WTC11 (cell line): ENCODE measurements at regions not wholly inside any gene's neighbourhood (a gene's known extent, or its start where the extent isn't known, plus 50 kb on each side); places are given as distances from the start of the nearest gene placed in this dataset.

Experiments used
- ATAC-seq: fragments of 200-7000 bp; cut with Tn5 transposase; 2 replicates; pipeline ENCODE4 v1.10.0; 2021; ENCODE audit warnings: mild to moderate bottlenecking, moderate library complexity
- CTCF ChIA-PET: fragments of 300-600 bp; sonication (Branson Sonifier 250); formaldehyde crosslinking; loops from one replicate; lab custom pipeline; 2021; ENCODE audit warnings: antibody characterized with exemption; lab: Charles Lee
- POLR2A ChIA-PET: fragments of 350-600 bp; sonication (Branson Sonifier 250); formaldehyde crosslinking; loops from one replicate; lab custom pipeline; 2021; ENCODE audit warnings: antibody characterized with exemption; lab: Charles Lee
- DNase-seq: peaks from one replicate; pipeline ENCODE4 v3.0.0; 2021; ENCODE audit warnings: low spot score
- H3K27ac Mint-ChIP-seq: 2 replicates; pipeline ENCODE4 v1.8.0; 2021; ENCODE audit warnings: mixed read lengths
- H3K27me3 Mint-ChIP-seq: 2 replicates; pipeline ENCODE4 v1.8.0; 2021; ENCODE audit warnings: low read depth, mild to moderate bottlenecking, moderate library complexity, mixed read lengths
- H3K36me3 Mint-ChIP-seq: 2 replicates; pipeline ENCODE4 v1.8.0; 2021; ENCODE audit warnings: mixed read lengths
- H3K4me1 Mint-ChIP-seq: 2 replicates; pipeline ENCODE4 v1.8.0; 2022; ENCODE audit warnings: mixed read lengths
- H3K4me3 Mint-ChIP-seq: 2 replicates; pipeline ENCODE4 v1.8.0; 2021; ENCODE audit warnings: mild to moderate bottlenecking, moderate library complexity, mixed read lengths
- H3K9me3 Mint-ChIP-seq: 2 replicates; pipeline ENCODE4 v1.8.0; 2021; ENCODE audit warnings: mixed read lengths
- ATF1 ChIP-seq: sonication (generic); formaldehyde crosslinking; IDR thresholded peaks from 2 replicates; pipeline ENCODE4 v1.8.1; 2023; ENCODE audit warnings: mild to moderate bottlenecking, moderate library complexity, missing genetic modification reagents
- ATF3 ChIP-seq: sonication (generic); formaldehyde crosslinking; conservative IDR thresholded peaks from 2 replicates; pipeline ENCODE4 v1.8.1; 2022; ENCODE audit warnings: mild to moderate bottlenecking, missing genetic modification reagents
- CBFB ChIP-seq: sonication (generic); formaldehyde crosslinking; IDR thresholded peaks from 2 replicates; pipeline ENCODE4 v1.8.1; 2022; ENCODE audit warnings: mild to moderate bottlenecking, low read depth, missing genetic modification reagents
- CREM ChIP-seq: sonication (generic); formaldehyde crosslinking; IDR thresholded peaks from 2 replicates; pipeline ENCODE4 v1.8.1; 2022; ENCODE audit warnings: mild to moderate bottlenecking, missing genetic modification reagents, moderate library complexity
- E2F4 ChIP-seq: sonication (generic); formaldehyde crosslinking; IDR thresholded peaks from 2 replicates; pipeline ENCODE4 v1.8.1; 2022; ENCODE audit warnings: low read depth, mild to moderate bottlenecking, moderate library complexity, missing genetic modification reagents, borderline replicate concordance
- IRF2 ChIP-seq: sonication (generic); formaldehyde crosslinking; IDR thresholded peaks from 2 replicates; pipeline ENCODE4 v1.8.0; 2022; ENCODE audit warnings: low read depth, missing genetic modification reagents, borderline replicate concordance
- PRRX2 ChIP-seq: fragments of 250-450 bp; sonication (Bioruptor Pico); IDR thresholded peaks from 2 replicates; pipeline ENCODE4 v1.8.0; 2021; ENCODE audit warnings: mild to moderate bottlenecking
- RORB ChIP-seq: fragments of 250-450 bp; sonication (Bioruptor Pico); IDR thresholded peaks from 2 replicates; pipeline ENCODE4 v1.9.0; 2021; ENCODE audit warnings: mild to moderate bottlenecking
- SMAD3 ChIP-seq: sonication (generic); formaldehyde crosslinking; IDR thresholded peaks from 2 replicates; pipeline ENCODE4 v1.8.0; 2022; ENCODE audit warnings: missing genetic modification reagents, mild to moderate bottlenecking, borderline replicate concordance
- STAT6 ChIP-seq: sonication (generic); formaldehyde crosslinking; conservative IDR thresholded peaks from 2 replicates; pipeline ENCODE4 v1.8.1; 2023; ENCODE audit warnings: mild to moderate bottlenecking, low read depth, missing genetic modification reagents, moderate library complexity
- TCF7 ChIP-seq: sonication (generic); formaldehyde crosslinking; IDR thresholded peaks from 2 replicates; pipeline ENCODE4 v1.8.0; 2022; ENCODE audit warnings: mild to moderate bottlenecking, low read depth, missing genetic modification reagents, moderate library complexity
- ZNF317 ChIP-seq: sonication (generic); formaldehyde crosslinking; IDR thresholded peaks from 2 replicates; pipeline ENCODE4 v1.8.1; 2023; ENCODE audit warnings: low read depth, mild to moderate bottlenecking, moderate library complexity, missing genetic modification reagents, borderline replicate concordance
- TF ChIP-seq, protein P1 (sequence below): fragments of 250-450 bp; sonication (Bioruptor Pico); IDR thresholded peaks from 2 replicates; pipeline ENCODE4 v2.1.2; 2022; ENCODE audit warnings: mild to moderate bottlenecking, moderate library complexity
- TF ChIP-seq, protein P2 (sequence below): fragments of 250-450 bp; sonication (Bioruptor Pico); IDR thresholded peaks from 2 replicates; pipeline ENCODE4 v1.8.0; 2021; ENCODE audit warnings: mild to moderate bottlenecking
- TF ChIP-seq, protein P3 (sequence below): sonication (generic); formaldehyde crosslinking; IDR thresholded peaks from 2 replicates; pipeline ENCODE4 v1.8.1; 2023; ENCODE audit warnings: mild to moderate bottlenecking, missing genetic modification reagents

GRCh38 chr14:34931206-34931605 is 51.6 kb upstream of the SRP54 start:
- Mint-ChIP-seq H3K4me1 (no peaks in the 10 kb centered on the region), H3K27me3 (no peaks in the 10 kb centered on the region), H3K9me3 (no peaks in the 10 kb centered on the region), H3K4me3 (no peak overlapping the region), H3K36me3 (no peaks in the 10 kb centered on the region), H3K27ac (no peak overlapping the region; the same call in 1 of the 2 replicates)
- ChIA-PET CTCF (no interaction called here), POLR2A (no interaction called here)
- no peak for ATAC-seq
- no peak for DNase-seq
- no peak for TF ChIP-seq PRRX2
- no peak for TF ChIP-seq STAT6 (CRISPR knock-in tag)
- TF ChIP-seq IRF2 (CRISPR knock-in tag) = no peak
- no peak for TF ChIP-seq ZNF317 (CRISPR knock-in tag)
- no peak for TF ChIP-seq TCF7 (CRISPR knock-in tag)
- no peak for TF ChIP-seq ATF3 (CRISPR knock-in tag)
- TF ChIP-seq, protein P1, sequence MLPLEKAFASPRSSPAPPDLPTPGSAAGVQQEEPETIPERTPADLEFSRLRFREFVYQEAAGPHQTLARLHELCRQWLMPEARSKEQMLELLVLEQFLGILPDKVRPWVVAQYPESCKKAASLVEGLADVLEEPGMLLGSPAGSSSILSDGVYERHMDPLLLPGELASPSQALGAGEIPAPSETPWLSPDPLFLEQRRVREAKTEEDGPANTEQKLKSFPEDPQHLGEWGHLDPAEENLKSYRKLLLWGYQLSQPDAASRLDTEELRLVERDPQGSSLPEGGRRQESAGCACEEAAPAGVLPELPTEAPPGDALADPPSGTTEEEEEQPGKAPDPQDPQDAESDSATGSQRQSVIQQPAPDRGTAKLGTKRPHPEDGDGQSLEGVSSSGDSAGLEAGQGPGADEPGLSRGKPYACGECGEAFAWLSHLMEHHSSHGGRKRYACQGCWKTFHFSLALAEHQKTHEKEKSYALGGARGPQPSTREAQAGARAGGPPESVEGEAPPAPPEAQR (CRISPR knock-in tag) = no peak
- TF ChIP-seq SMAD3 (CRISPR knock-in tag) = no peak
- TF ChIP-seq, all 79 proteins: peak for 0

DNA sequence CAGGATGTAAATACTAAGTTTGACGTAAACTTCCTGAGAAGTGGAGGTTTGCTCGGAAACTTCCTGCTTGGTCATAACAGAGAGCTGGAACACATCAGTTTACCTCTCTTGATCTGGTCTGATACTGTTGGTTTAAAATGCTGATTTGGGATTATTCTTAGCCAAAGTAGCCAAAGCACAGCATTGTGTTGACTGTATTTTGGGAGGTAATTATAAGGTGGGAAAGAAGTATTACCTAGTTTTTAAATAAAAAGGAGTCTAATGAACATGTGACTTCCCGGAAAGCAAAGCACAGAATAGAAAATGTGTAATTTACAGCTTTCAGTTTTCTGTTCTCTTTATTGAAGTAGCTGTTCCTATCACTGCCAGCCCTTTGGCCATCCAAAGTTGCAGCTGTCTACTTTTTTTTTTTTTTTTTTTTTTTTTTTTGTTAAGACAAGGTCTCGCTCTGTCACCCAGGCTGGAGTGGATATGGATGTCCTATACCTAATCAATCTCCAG is 52.2 kb upstream of the SRP54 start:
- H3K36me3 Mint-ChIP-seq = no peaks in the 10 kb centered on the region
- CTCF ChIA-PET = no interaction called here
- H3K4me1 Mint-ChIP-seq = no peaks in the 10 kb centered on the region
- H3K9me3 Mint-ChIP-seq = no peaks in the 10 kb centered on the region
- no peak overlapping the region for H3K27ac Mint-ChIP-seq
- DNase-seq = no peak
- TF ChIP-seq, protein P2, sequence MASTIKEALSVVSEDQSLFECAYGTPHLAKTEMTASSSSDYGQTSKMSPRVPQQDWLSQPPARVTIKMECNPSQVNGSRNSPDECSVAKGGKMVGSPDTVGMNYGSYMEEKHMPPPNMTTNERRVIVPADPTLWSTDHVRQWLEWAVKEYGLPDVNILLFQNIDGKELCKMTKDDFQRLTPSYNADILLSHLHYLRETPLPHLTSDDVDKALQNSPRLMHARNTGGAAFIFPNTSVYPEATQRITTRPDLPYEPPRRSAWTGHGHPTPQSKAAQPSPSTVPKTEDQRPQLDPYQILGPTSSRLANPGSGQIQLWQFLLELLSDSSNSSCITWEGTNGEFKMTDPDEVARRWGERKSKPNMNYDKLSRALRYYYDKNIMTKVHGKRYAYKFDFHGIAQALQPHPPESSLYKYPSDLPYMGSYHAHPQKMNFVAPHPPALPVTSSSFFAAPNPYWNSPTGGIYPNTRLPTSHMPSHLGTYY = no peak
- no peak for TF ChIP-seq SMAD3 (CRISPR knock-in tag)
- TF ChIP-seq CBFB (CRISPR knock-in tag) = no peak
- TF ChIP-seq PRRX2 = no peak
- TF ChIP-seq, protein P3, sequence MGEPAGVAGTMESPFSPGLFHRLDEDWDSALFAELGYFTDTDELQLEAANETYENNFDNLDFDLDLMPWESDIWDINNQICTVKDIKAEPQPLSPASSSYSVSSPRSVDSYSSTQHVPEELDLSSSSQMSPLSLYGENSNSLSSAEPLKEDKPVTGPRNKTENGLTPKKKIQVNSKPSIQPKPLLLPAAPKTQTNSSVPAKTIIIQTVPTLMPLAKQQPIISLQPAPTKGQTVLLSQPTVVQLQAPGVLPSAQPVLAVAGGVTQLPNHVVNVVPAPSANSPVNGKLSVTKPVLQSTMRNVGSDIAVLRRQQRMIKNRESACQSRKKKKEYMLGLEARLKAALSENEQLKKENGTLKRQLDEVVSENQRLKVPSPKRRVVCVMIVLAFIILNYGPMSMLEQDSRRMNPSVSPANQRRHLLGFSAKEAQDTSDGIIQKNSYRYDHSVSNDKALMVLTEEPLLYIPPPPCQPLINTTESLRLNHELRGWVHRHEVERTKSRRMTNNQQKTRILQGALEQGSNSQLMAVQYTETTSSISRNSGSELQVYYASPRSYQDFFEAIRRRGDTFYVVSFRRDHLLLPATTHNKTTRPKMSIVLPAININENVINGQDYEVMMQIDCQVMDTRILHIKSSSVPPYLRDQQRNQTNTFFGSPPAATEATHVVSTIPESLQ (CRISPR knock-in tag) = no peak
- TF ChIP-seq RORB (CRISPR knock-in tag) = no peak
- TF ChIP-seq E2F4 (CRISPR knock-in tag) = no peak
- TF ChIP-seq CREM (CRISPR knock-in tag) = no peak
- TF ChIP-seq ATF1 (CRISPR knock-in tag) = no peak
- H3K4me3 Mint-ChIP-seq = no peak overlapping the region
- POLR2A ChIA-PET = no interaction called here
- H3K27me3 Mint-ChIP-seq = no peaks in the 10 kb centered on the region
- no peak for ATAC-seq
